GM19452 (cell line): ENCODE measurements at regions not wholly inside any gene's neighbourhood (a gene's known extent, or its start where the extent isn't known, plus 50 kb on each side); places are given as distances from the start of the nearest gene placed in this dataset.
"Not testable (repeated sequence)": the region's sequence is repeated elsewhere in the genome, so short reads cannot be mapped to it uniquely, and the experiment has no call there.

Experiments used
- ATAC-seq: cut with Tn5 transposase; IDR thresholded peaks from one replicate; pipeline ENCODE4 v1.9.1; 2021; ENCODE audit not compliant: unreplicated experiment

DNA sequence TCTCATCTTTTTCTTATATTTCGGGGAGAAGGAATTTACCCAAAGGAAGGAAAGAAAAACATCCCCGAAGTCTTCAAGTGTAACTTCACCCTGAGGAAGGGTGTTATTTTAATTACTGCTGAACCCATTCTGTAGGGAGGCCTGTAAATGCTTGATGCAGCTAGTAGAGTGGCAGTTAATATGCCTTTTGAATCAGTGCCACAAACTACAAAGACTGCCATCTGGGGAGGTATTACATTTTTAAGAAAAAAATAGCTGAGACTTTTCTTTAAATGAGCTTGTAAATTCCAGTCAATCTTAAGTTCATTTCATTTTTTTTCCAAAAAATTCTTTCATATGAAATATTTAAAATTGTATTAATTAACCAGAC, 233.1 kb upstream of the FERD3L start:
- ATAC-seq = no peak

- ATAC-seq = no peak
Measured at GRCh38 chr7:19377611-19378344, 232.6 kb upstream of the FERD3L start.

DNA sequence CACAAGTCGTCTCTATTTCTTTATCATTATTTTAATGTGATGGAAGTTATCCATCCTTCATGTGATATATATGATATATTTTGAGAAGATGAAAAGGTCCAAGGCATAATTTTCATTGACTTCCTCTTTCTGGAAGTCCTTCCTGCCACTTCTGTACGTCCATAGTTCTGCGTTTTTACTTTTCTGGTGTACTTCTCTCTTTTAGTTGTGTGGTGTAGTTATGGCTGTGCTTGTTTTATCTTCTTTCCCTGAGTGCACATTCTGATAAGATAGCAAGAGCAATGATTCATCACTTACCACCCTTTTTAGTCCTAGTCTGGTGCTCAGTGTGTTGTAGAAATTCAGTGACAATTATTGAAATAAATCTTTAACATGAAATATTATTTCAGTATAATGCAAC, 231.3 kb upstream of the FERD3L start:
- no peak for ATAC-seq

DNA sequence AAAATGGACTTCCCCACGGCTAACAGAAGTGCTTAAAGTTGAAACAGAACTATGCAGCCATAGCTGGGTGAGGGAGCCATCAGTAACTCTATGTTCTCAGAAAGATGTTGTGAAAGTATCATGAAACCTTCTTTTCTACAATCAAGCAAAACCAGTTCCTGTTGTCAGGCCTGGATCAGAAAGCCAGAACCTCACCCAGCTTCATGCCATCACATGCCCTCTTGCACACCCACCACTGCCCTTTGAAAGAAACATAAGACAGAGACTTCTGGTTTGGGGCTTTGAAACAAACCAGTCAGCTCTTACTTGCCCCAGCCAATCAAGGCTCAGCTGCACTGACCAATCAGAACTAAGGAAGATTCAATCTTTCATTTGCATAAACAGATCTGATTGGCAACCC, 230.8 kb upstream of the FERD3L start:
- ATAC-seq = no peak

DNA sequence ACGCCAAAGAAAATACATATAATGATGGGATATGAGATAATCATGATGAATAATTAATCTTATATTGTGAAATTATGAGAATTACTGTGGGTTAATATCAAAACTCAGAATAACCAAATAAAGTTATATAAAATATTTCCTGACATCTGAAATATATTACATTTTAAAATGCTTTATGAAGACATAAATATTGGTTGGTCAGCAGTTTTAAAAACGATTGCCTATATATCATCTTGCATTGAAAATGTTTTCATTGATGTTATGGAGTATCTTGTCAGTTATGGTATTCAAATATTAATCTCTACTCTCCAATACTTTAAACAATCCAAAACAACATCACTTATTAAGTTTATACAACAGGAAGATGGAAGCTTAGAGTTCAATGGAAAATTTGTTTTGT, 228.1 kb upstream of the FERD3L start:
- ATAC-seq = no peak

GRCh38 chr7:19369806-19370205, 224.6 kb upstream of the FERD3L start:
- no peak for ATAC-seq

GRCh38 chr7:19369182-19369581, 224.0 kb upstream of the FERD3L start:
- ATAC-seq = no peak

DNA sequence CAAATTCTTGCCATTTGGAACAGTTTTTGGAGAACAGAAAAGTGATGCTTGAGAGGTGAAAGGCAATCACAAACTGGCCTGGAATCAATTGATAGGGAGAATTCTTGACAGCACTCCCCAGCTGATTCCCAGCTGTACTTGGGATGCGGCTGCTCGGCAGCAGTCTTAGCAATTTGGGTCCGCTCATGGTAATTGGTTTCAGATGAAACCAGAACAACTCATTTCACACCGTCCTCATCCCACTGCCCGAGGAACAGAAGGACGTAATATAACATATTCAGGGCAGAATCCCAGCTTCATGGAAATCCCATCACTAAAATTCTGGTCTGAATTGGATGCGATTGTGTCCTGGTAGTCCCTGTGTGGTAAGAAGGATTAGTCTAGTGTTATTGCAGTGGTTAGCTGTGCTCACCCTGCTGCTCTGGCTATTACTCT, 223.3 kb upstream of the FERD3L start:
- no peak for ATAC-seq

- ATAC-seq = no peak
Measured at GRCh38 chr7:19364950-19365349, 219.7 kb upstream of the FERD3L start.

GRCh38 chr7:19362099-19362498, 216.9 kb upstream of the FERD3L start:
- no peak for ATAC-seq

DNA sequence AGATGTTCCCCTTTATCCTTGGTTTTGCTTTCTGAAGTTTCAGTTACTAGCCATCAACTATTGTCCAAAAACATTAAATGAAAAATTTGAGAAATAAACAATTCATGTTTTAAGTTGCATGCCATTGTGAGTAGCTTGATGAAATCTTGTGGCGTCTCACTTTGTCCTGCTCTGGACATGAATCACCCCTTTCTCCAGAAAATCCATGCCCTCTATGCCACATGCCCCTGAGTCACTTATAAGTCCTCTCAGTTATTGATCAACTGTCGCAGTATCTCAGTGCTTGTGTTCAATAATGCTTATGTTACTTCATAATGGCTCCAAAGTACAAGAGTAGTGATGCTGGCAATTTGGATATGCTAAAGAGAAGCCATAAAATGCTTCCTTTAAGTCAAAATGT, 208.0 kb upstream of the FERD3L start:
- ATAC-seq = no peak

DNA sequence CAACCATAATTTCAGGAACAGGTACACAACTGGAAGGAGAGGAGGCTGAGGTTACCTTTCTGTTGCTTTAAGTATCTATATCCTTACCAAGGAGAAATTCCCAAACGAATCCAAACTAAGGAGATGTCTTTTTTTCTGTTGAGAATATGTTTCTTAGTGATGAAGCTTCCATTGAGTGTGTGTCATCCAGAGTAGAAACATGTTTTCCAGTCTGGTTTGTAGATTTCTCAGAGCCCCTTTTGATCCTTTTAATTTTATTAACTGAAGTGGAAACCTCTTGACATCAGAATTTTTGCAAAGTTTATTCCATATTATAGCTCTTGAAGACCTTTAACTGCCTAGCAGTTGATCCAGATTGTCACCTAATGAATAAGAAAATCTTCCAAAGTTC, 207.1 kb upstream of the FERD3L start:
- ATAC-seq = no peak

GRCh38 chr7:19351341-19352304, 206.4 kb upstream of the FERD3L start:
- ATAC-seq = no peak

- no peak for ATAC-seq
Measured at GRCh38 chr7:19339512-19339911, 194.3 kb upstream of the FERD3L start.

GRCh38 chr7:19338512-19338911, 193.3 kb upstream of the FERD3L start:
- not testable (repeated sequence) for ATAC-seq

DNA sequence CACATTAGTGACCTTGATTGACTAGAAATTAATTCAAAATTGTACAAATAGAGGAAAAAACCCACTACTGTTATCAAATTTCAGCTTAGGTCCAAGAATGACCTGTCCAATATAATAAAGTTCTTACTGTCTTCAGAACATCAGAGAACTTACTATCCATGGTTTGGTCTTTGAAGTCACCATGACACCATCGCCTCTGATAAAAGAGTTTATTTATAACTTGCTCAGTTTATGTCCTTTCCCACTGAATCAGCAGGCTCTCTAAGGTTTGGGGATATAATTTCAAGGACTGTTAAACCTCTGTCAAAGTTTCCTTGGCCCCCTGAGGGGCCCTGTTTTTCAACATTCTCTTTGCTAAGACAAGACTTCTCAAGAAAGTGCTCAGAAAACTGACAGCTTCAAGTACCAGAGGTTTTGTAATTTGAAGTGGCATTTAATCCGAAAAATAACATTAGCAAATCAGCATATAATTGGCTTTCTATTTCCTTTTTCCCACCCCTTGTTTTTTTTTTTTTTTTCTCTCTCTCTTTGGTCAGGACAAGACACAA, 191.7 kb upstream of the FERD3L start:
- ATAC-seq = no peak

- ATAC-seq = no peak
Measured at GRCh38 chr7:19333706-19334105, 188.5 kb upstream of the FERD3L start.

GRCh38 chr7:19327018-19327417, 181.8 kb upstream of the FERD3L start:
- ATAC-seq = no peak

DNA sequence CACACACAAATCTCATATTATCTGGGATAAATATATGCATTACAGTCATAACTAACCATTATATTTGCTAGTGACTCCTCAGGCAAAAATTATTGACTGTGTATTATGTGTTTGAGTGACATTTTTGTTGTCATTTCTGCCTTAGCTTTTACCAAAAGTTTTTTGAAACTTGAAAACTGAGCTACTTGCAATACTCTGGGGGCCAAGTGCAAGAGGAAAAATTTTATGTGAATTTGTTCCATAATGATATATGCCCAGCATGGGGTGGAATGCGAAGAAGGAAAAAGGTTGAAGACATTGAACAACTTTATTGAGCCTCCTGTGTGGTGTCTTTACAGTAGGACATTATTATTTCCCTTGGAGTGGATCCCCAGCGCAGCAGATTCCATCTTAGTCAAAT, 176.8 kb upstream of the FERD3L start:
- ATAC-seq = no peak

GRCh38 chr7:19318287-19318686, 173.1 kb upstream of the FERD3L start:
- ATAC-seq = no peak

DNA sequence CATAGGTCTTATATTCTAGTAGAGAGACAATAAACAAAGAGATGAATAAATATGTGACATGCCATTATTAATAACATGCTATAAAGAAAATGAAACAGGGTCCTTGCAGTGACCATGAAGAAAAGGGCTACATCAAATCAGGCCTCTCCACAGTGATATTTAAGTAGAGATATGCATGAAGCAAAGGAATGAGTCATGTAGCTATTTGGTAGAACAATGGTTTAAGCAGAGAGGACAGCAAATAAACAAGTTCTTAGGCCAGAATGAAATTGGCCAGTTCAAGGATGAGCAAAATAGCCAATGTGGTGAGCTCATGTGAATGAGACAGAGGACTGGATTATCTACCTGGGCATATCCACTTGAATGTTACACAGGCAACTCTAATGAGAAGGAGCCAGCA, 172.2 kb upstream of the FERD3L start:
- ATAC-seq = no peak

GRCh38 chr7:19312416-19312815, 167.2 kb upstream of the FERD3L start:
- ATAC-seq = no peak
